Psoas muscle (tissue), 7 donors: ENCODE measurements at regions not wholly inside any gene's neighbourhood (a gene's known extent, or its start where the extent isn't known, plus 50 kb on each side); places are given as distances from the start of the nearest gene placed in this dataset.

Source experiments
- ATAC-seq, 4 donors: fragments of 200-7000 bp; cut with Tn5 transposase; one replicate each; pipeline ENCODE4 v1.9.1; 2020; ENCODE audit warnings: moderate library complexity in 3 of 4, mild to moderate bottlenecking in 2 of 4
- DNase-seq, 2 donors: peaks; one replicate each; pipeline ENCODE4 v3.0.0-alpha.2; 2020
- H3K27ac ChIP-seq: fragments of 200-600 bp; one replicate; pipeline ENCODE4 v1.8.0; 2022
- H3K27me3 ChIP-seq, 3 donors: fragments of 200-600 bp in 1 of 3; one replicate each; pipeline versions ENCODE4 v1.6.1 to v1.8.0; 2013 to 2022; ENCODE audit warnings: low read length in 2 of 3, mild to moderate bottlenecking in 2 of 3, moderate library complexity in 1 of 3; ENCODE audit not compliant: insufficient read depth in 3 of 3
- H3K36me3 ChIP-seq, 2 donors: fragments of 200-600 bp in 1 of 2; one replicate each; pipeline versions ENCODE4 v1.6.1 to v1.8.0; 2013 to 2022; ENCODE audit warnings: low read depth in 1 of 2, mild to moderate bottlenecking in 1 of 2, moderate library complexity in 1 of 2; ENCODE audit not compliant: insufficient read depth in 1 of 2
- H3K4me1 ChIP-seq: fragments of 200-600 bp; one replicate; pipeline ENCODE4 v1.8.0; 2022
- H3K4me3 ChIP-seq: fragments of 200-600 bp; one replicate; pipeline ENCODE4 v1.8.0; 2022; ENCODE audit warnings: mild to moderate bottlenecking
- H3K9me3 ChIP-seq: fragments of 200-600 bp; one replicate; pipeline ENCODE4 v1.8.0; 2022
- WGBS, 3 donors: extraction: QIAGEN DNeasy Blood & Tissue Kit; methylation state at CpG; one replicate each; pipeline versions ENCODE4 v1.1.6 to v1.1.7; 2013; 5-methylcytosine and 5-hydroxymethylcytosine counted together
- intact Hi-C, 2 donors: fragments of 100-400 bp; cut with DNase I; formaldehyde crosslinking; loops; one replicate each; pipeline versions ENCODE4 v1.11.0 to v1.14.2; 2022
- TF ChIP-seq, protein P1 (sequence below): fragments of 200-600 bp; IDR thresholded peaks from one replicate; pipeline ENCODE4 v1.8.0; 2022; ENCODE audit warnings: antibody characterized with exemption
- donor health status: healthy with polysubstance abuse.
- donor health status: DM: no; HTN: no; CAD: no; lungs with moderate emphysema.
- donor health status: Bipolar disorder and iron deficiency.
- donor health status: healthy.
- donor health status: DM: yes; HTN: yes; CAD: no.
- donor health status: DM: no; HTN: no; CAD: no.
- donor health status: DM: yes; HTN: yes; CAD: no.

DNA sequence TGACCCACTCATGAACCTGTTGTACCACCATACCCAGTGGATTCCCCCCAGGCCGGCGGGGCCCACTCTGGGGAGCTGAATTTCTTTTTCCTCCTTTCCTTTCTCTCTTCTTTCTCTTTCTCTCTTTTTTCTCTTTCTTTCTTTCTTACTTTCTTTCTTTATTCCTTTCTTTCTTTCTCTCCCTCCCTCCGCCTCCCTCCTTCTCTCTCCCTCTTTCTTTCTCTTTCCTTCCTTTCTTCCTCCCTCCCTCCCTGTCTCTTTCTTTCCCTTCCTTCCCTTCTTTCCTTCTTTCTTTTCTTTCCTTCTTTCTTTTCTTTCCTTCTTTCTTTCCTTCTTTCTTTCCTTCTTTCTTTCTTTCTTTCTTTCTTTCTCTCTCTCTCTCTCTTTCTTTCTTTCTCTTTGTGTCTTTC is 327.7 kb downstream of the ZNF536 start:
- no peak for DNase-seq
- intact Hi-C loops = no loop called here

DNA sequence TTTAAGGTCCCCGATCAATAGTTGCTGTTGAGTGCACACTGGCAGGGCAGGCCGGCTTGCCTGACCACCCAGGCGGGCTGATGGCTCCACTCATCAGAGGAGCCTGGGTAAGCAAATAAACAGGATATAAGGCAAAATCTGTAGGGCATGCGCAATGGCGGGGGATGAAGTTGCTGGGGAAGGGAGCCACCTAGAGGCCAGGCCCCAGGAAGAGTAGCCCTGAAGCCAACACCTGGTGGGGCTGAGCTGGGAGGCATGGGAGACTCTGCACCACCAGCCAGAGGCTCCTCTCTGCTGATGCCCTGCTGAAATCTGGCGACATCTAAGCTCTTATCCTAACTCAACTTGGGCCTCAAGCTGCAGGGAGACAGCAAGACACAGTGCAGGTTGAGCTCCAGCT is 324.3 kb downstream of the ZNF536 start:
- Histone ChIP-seq H3K27me3 (peaks cover 0 to 9% (median 0%) of the 10 kb centered on the region in 3 donors), H3K27ac (no peak overlapping the region), H3K9me3 (no peaks in the 10 kb centered on the region), H3K4me1 (peaks cover 2% of the 10 kb centered on the region), H3K4me3 (no peak overlapping the region), H3K36me3 (no peaks in the 10 kb centered on the region)
- TF ChIP-seq, protein P1, sequence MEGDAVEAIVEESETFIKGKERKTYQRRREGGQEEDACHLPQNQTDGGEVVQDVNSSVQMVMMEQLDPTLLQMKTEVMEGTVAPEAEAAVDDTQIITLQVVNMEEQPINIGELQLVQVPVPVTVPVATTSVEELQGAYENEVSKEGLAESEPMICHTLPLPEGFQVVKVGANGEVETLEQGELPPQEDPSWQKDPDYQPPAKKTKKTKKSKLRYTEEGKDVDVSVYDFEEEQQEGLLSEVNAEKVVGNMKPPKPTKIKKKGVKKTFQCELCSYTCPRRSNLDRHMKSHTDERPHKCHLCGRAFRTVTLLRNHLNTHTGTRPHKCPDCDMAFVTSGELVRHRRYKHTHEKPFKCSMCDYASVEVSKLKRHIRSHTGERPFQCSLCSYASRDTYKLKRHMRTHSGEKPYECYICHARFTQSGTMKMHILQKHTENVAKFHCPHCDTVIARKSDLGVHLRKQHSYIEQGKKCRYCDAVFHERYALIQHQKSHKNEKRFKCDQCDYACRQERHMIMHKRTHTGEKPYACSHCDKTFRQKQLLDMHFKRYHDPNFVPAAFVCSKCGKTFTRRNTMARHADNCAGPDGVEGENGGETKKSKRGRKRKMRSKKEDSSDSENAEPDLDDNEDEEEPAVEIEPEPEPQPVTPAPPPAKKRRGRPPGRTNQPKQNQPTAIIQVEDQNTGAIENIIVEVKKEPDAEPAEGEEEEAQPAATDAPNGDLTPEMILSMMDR = no peak
- 70 to 80% (median 72%) methylated on average over 6 of the region's 6 CpGs for WGBS, 3 donors
- ATAC-seq (no peak), DNase-seq (no peak)
- intact Hi-C loops = no loop called here

More for the DNA sequence above, 327.7 kb downstream of the ZNF536 start:
- Histone ChIP-seq H3K4me1 (no peaks in the 10 kb centered on the region), H3K4me3 (no peak overlapping the region), H3K27me3 (no peaks in the 10 kb centered on the region), H3K27ac (no peak overlapping the region), H3K36me3 (no peaks in the 10 kb centered on the region), H3K9me3 (no peaks in the 10 kb centered on the region)
- ATAC-seq = no peak
- TF ChIP-seq, protein P1 = no peak
- WGBS, 3 donors = 92 to 97% (median 96%) methylated on average over 3 of the region's 3 CpGs

DNA sequence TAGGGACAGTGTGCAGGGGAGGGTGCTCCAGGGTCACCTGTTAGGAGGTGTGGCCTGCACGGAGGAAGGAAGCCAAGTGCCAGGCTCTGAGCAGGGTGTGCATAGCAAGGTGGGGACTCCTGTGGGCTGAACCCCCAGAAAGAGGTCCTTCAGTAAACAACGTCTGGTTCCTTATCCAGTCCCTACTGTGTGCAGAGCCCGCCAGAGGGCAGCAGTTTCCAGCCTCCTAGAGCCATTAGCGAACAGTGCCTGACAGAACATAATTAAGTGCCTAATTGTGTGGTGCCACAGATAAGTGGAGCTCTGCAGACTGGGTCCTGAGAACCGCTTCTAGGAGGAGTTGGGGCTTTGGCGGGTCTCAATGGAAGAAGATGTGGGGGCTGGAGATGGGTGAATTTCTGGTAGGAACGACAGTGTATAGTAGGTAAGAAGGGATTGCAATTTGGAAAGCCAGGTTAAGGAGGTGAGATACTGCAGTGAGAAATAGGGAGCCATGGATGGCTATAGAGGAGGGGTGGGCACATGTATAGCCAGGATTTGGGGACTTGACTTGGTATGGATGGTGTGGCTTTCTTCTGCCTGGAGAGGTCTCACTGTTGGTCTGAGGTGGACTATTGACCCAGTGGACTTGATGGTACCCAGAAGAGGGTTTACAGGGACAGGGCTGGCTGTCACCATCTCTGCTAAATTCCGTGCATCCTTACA is 323.1 kb downstream of the ZNF536 start:
- intact Hi-C loops = no loop called here
- DNase-seq (no peak), ATAC-seq (no peak)
- WGBS, 3 donors = 87 to 94% (median 93%) methylated on average over 8 of the region's 8 CpGs
- Histone ChIP-seq H3K27ac (no peak overlapping the region), H3K4me3 (no peak overlapping the region), H3K9me3 (no peaks in the 10 kb centered on the region), H3K27me3 (peaks cover 0 to 14% (median 0%) of the 10 kb centered on the region in 3 donors), H3K36me3 (no peaks in the 10 kb centered on the region), H3K4me1 (peaks cover 2% of the 10 kb centered on the region)
- TF ChIP-seq, protein P1 = no peak

DNA sequence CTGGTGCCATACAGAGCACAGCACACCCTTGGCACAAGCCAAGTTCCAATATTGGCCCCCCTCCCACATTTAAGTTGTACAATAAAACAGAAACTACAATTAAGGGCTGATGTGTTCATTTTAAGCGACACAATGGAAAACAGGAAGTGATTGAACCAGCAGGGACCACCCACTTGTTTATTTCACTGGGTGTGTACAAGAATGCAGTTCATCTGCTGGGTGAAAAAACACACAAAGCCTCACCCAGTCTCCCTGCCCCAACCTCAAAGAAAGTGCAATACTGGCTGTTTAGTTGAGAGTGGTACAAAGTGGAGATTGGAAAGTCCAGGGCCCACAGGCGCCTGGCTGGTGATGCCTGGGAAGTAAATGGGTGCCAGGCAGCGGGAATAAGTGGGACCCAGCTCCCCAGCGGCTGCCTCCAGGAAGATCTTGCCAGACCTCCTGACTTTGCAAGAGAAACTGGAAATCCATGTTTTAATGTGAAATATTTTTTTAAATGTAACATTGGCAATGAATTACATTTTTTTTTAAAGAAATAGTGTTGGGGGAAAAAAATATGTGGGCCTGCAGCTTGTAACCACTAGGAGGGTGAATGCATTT is 322.1 kb downstream of the ZNF536 start:
- ATAC-seq = no peak
- H3K4me3 ChIP-seq = no peak overlapping the region
- peaks cover 2% of the 10 kb centered on the region for H3K4me1 ChIP-seq
- WGBS, 3 donors = 77 to 86% (median 79%) methylated on average over 4 of the region's 4 CpGs
- intact Hi-C loops = no loop called here
- no peaks in the 10 kb centered on the region for H3K36me3 ChIP-seq
- TF ChIP-seq, protein P1 = no peak
- no peak overlapping the region for H3K27ac ChIP-seq
- DNase-seq = no peak
- no peaks in the 10 kb centered on the region for H3K9me3 ChIP-seq
- peaks cover 0 to 15% (median 0%) of the 10 kb centered on the region in 3 donors for H3K27me3 ChIP-seq
